ENCODE measurements at regions not wholly inside any gene's neighbourhood (a gene's known extent, or its start where the extent isn't known, plus 50 kb on each side); places are given as distances from the start of the nearest gene placed in this dataset.

GRCh38 chr3:94990952-94991705 is 928.3 kb downstream of the NSUN3 start:
- TF ChIP-seq CTCF (IDR thresholded peaks at IDR 0.05; ENCODE audit: low read depth, low read length), result no peak
- DNase-seq (ENCODE audit: extremely low read depth, low read depth), result no peak

DNA sequence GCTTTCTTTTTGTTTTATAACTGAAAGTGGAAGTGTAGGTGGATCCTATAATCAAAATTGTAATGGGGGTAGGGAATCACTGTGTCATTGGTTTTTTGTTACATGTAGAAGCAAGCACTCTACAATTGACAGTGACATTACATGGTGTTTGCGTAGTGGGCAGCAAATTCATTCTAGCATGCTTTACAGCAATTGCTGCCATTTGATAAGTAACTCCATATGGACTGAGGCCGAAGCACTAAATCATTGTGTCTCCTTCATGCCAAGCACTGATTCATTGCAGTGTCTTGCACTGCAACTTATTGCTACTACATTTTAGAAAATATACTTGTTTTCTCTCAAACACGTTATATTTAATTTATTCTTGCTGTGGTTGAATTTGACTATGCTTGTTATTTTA is 933.9 kb downstream of the NSUN3 start:
- no peak for DNase-seq (ENCODE audit: extremely low read depth, low read depth)
- no peak for TF ChIP-seq CTCF (IDR thresholded peaks at IDR 0.05; ENCODE audit: low read depth, low read length)

- DNase-seq (ENCODE audit: extremely low read depth, low read depth), result no peak
- TF ChIP-seq CTCF (IDR thresholded peaks at IDR 0.05; ENCODE audit: low read depth, low read length), result no peak
Measured at GRCh38 chr3:95002438-95003046, 939.7 kb downstream of the NSUN3 start.

- DNase-seq (ENCODE audit: extremely low read depth, low read depth), result no peak
- TF ChIP-seq CTCF (IDR thresholded peaks at IDR 0.05; ENCODE audit: low read depth, low read length), result no peak
Measured at GRCh38 chr3:95028688-95029087, 965.8 kb downstream of the NSUN3 start.

- TF ChIP-seq CTCF (IDR thresholded peaks at IDR 0.05; ENCODE audit: low read depth, low read length), result no peak
- DNase-seq (ENCODE audit: extremely low read depth, low read depth), result no peak
Measured at GRCh38 chr3:95029644-95030043, 966.8 kb downstream of the NSUN3 start.

DNA sequence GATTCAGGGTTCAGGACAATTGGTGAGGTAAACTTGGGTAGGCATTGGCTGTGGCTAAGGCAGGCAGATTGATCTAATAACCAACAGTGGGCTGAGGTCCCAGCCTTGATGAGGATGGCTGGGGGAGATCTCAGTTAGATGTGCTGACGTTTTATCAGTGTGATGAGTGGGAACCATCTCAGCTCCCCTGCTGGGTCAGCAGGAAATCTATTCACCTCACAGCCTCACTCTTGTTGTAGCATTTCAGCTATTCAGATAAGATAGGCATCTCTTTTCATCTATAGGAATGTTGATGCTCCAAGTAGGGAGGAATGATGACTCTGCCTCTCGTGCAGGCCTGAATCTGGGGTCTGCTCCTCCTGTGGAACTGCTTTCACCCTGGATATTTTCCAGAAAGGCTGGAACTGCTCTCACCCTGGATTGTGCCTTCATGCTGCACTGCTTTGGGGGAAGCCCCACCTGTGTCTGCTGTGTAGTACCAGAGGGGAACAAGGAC is 973.7 kb downstream of the NSUN3 start:
- no peak for TF ChIP-seq CTCF (IDR thresholded peaks at IDR 0.05; ENCODE audit: low read depth, low read length)
- DNase-seq (ENCODE audit: extremely low read depth, low read depth), result no peak

DNA sequence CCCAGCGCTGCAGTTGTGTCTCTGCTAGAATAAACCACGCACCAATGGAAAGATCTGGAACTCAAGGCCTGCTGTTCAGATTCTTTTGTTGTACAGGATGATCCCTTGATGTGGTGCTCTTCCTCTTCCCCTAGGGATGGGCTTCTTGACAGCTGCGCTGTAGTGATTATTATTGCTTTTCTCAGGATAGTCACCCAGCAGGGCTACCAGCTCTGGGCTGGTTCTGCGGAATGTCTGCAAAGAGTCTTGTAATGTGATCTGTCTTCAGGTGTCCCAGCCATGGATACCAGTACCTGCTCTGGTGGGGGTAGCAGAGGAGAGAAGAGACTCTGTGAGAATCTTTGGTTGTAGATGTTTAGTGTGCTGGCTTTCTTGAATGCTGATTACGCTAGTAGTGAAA is 974.2 kb downstream of the NSUN3 start:
- TF ChIP-seq CTCF (IDR thresholded peaks at IDR 0.05; ENCODE audit: low read depth, low read length), result no peak
- DNase-seq (ENCODE audit: extremely low read depth, low read depth), result no peak

Measured in AG09319 (cell line).